H9 (cell line): ENCODE measurements at regions not wholly inside any gene's neighbourhood (a gene's known extent, or its start where the extent isn't known, plus 50 kb on each side); places are given as distances from the start of the nearest gene placed in this dataset.

Experiments
- DNase-seq: peaks from one replicate; pipeline ENCODE4 v3.0.0-alpha.2; 2017
- H2AFZ ChIP-seq: one replicate; pipeline ENCODE4 v1.6.1; 2013; ENCODE audit warnings: mild to moderate bottlenecking, low read length, control low read depth, moderate library complexity
- H2AK5ac ChIP-seq: 2 replicates; pipeline ENCODE4 v1.6.1; 2013; ENCODE audit warnings: low read length, control low read depth, mixed read lengths; ENCODE audit not compliant: insufficient read length
- H2BK120ac ChIP-seq: one replicate; pipeline ENCODE4 v1.6.1; 2013; ENCODE audit warnings: low read depth, mild to moderate bottlenecking, low read length, control low read depth, inconsistent platforms; ENCODE audit not compliant: poor library complexity, severe bottlenecking
- H2BK12ac ChIP-seq: 2 replicates; pipeline ENCODE4 v1.6.1; 2013; ENCODE audit warnings: low read length, control low read depth, mixed read lengths, low read depth; ENCODE audit not compliant: insufficient read length
- H2BK15ac ChIP-seq: 2 replicates; pipeline ENCODE4 v1.6.1; 2013; ENCODE audit warnings: low read depth, low read length, control low read depth
- H2BK20ac ChIP-seq: one replicate; pipeline ENCODE4 v1.6.1; 2013; ENCODE audit warnings: low read depth, mild to moderate bottlenecking, low read length, control low read depth, inconsistent platforms; ENCODE audit not compliant: poor library complexity, severe bottlenecking
- H2BK5ac ChIP-seq: 2 replicates; pipeline ENCODE4 v1.6.1; 2013; ENCODE audit warnings: low read length, control low read depth, mixed read lengths; ENCODE audit not compliant: insufficient read length
- H3K14ac ChIP-seq: 2 replicates; pipeline ENCODE4 v1.6.1; 2013; ENCODE audit warnings: low read length, control low read depth; ENCODE audit not compliant: insufficient read depth
- H3K18ac ChIP-seq: 2 replicates; pipeline ENCODE4 v1.6.1; 2013; ENCODE audit warnings: low read depth, mild to moderate bottlenecking, mixed read lengths, low read length, control low read depth; ENCODE audit not compliant: insufficient read length
- H3K23ac ChIP-seq: 2 replicates; pipeline ENCODE4 v1.6.1; 2013; ENCODE audit warnings: low read length, control low read depth, mixed read lengths, low read depth; ENCODE audit not compliant: insufficient read length
- H3K23me2 ChIP-seq: 2 replicates; pipeline ENCODE4 v1.6.1; 2013; ENCODE audit warnings: low read depth, mild to moderate bottlenecking, mixed read lengths, low read length, control low read depth; ENCODE audit not compliant: insufficient read length, poor library complexity, severe bottlenecking
- H3K27ac ChIP-seq: 2 replicates; pipeline ENCODE4 v1.5.1; 2013; ENCODE audit warnings: low read length, control low read depth, mixed read lengths, low read depth; ENCODE audit not compliant: insufficient read length
- H3K27me3 ChIP-seq: 2 replicates; pipeline ENCODE4 v1.6.1; 2013; ENCODE audit warnings: low read length, control low read depth, inconsistent platforms; ENCODE audit not compliant: insufficient read depth
- H3K4ac ChIP-seq: 2 replicates; pipeline ENCODE4 v1.6.1; 2013; ENCODE audit warnings: low read depth, mild to moderate bottlenecking, control low read depth, inconsistent platforms, low read length, moderate library complexity
- H3K4me1 ChIP-seq: 2 replicates; pipeline ENCODE4 v1.6.1; 2013; ENCODE audit warnings: low read length, control low read depth, inconsistent platforms; ENCODE audit not compliant: insufficient read depth
- H3K4me2 ChIP-seq: 2 replicates; pipeline ENCODE4 v1.6.1; 2013; ENCODE audit warnings: low read length, control low read depth, mixed read lengths; ENCODE audit not compliant: insufficient read length, insufficient read depth
- H3K56ac ChIP-seq: 2 replicates; pipeline ENCODE4 v1.6.1; 2013; ENCODE audit warnings: low read depth, mild to moderate bottlenecking, mixed read lengths, low read length, control low read depth; ENCODE audit not compliant: insufficient read length
- H3K79me1 ChIP-seq: 2 replicates; pipeline ENCODE4 v1.6.1; 2013; ENCODE audit warnings: low read depth, mild to moderate bottlenecking, moderate library complexity, low read length, control low read depth, inconsistent platforms; ENCODE audit not compliant: insufficient read depth, poor library complexity, severe bottlenecking
- H3K79me2 ChIP-seq: 2 replicates; pipeline ENCODE4 v1.6.1; 2013; ENCODE audit warnings: low read length, control low read depth, inconsistent platforms; ENCODE audit not compliant: insufficient read depth
- H3K9ac ChIP-seq: 2 replicates; pipeline ENCODE4 v1.6.1; 2013; ENCODE audit warnings: low read length, control low read depth, mixed read lengths; ENCODE audit not compliant: insufficient read length; ENCODE audit errors: extremely low read depth
- H3K9me3 ChIP-seq: one replicate; pipeline ENCODE4 v1.6.1; 2013; ENCODE audit warnings: low read depth, low read length, inconsistent platforms; ENCODE audit not compliant: control insufficient read depth
- H3T11ph ChIP-seq: one replicate; pipeline ENCODE4 v1.6.1; 2013; ENCODE audit warnings: mild to moderate bottlenecking, low read length, control low read depth, inconsistent platforms
- H4K20me1 ChIP-seq: one replicate; pipeline ENCODE4 v1.6.1; 2013; ENCODE audit not compliant: control insufficient read depth, insufficient read length, insufficient read depth
- H4K5ac ChIP-seq: 2 replicates; pipeline ENCODE4 v1.6.1; 2013; ENCODE audit warnings: low read depth, mild to moderate bottlenecking, mixed read lengths, low read length, control low read depth; ENCODE audit not compliant: insufficient read length
- H4K8ac ChIP-seq: replicated peaks from 2 replicates; pipeline ENCODE4 v1.6.1; 2013; ENCODE audit warnings: low read length, control low read depth, mixed read lengths, low read depth; ENCODE audit not compliant: insufficient read length
- H4K91ac ChIP-seq: 2 replicates; pipeline ENCODE4 v1.6.1; 2013; ENCODE audit warnings: low read depth, mild to moderate bottlenecking, moderate library complexity, mixed read lengths, low read length, control low read depth; ENCODE audit not compliant: insufficient read length
- H3K27ac Mint-ChIP-seq, 3 experiments: 2 replicates in 2 of 3; 3 replicates in 1 of 3; pipeline ENCODE4 v1.8.0; 2020 to 2021; ENCODE audit warnings: mixed read lengths in 3 of 3, mild to moderate bottlenecking in 1 of 3, moderate library complexity in 1 of 3
- H3K27me3 Mint-ChIP-seq: 2 replicates; pipeline ENCODE4 v1.8.0; 2021; ENCODE audit warnings: low read depth, mild to moderate bottlenecking, moderate library complexity, mixed read lengths
- H3K36me3 Mint-ChIP-seq, 3 experiments: 2 replicates in 2 of 3; 3 replicates in 1 of 3; pipeline ENCODE4 v1.8.0; 2020 to 2021; ENCODE audit warnings: low read depth in 3 of 3, mixed read lengths in 3 of 3; ENCODE audit not compliant: insufficient read depth in 1 of 3
- H3K4me1 Mint-ChIP-seq, 2 experiments: 2 replicates each; pipeline ENCODE4 v1.8.0; 2020; ENCODE audit warnings: mixed read lengths in 2 of 2
- H3K4me3 Mint-ChIP-seq, 2 experiments: 2 replicates in 1 of 2; 3 replicates in 1 of 2; pipeline ENCODE4 v1.8.0; 2020 to 2021; ENCODE audit warnings: mild to moderate bottlenecking in 2 of 2, mixed read lengths in 2 of 2, moderate library complexity in 1 of 2
- H3K9me3 Mint-ChIP-seq, 2 experiments: 2 replicates in 1 of 2; 3 replicates in 1 of 2; pipeline ENCODE4 v1.8.0; 2020; ENCODE audit warnings: mild to moderate bottlenecking in 2 of 2, mixed read lengths in 2 of 2, moderate library complexity in 1 of 2
- WGBS: extraction: QIAGEN DNeasy Blood & Tissue Kit; methylation state at CpG from one replicate; pipeline ENCODE4 v1.1.7; 2013; ENCODE audit warnings: missing lambda C conversion rate, low lambda C conversion rate, mixed read lengths; ENCODE audit not compliant: insufficient read length; ENCODE audit errors: extremely low coverage; 5-methylcytosine and 5-hydroxymethylcytosine counted together
- TF ChIP-seq, protein P1 (sequence below): fragments of 200-600 bp; sonication (generic); conservative IDR thresholded peaks from 3 replicates; pipeline ENCODE4 v1.8.0; 2021; ENCODE audit warnings: antibody characterized with exemption, mild to moderate bottlenecking

DNA sequence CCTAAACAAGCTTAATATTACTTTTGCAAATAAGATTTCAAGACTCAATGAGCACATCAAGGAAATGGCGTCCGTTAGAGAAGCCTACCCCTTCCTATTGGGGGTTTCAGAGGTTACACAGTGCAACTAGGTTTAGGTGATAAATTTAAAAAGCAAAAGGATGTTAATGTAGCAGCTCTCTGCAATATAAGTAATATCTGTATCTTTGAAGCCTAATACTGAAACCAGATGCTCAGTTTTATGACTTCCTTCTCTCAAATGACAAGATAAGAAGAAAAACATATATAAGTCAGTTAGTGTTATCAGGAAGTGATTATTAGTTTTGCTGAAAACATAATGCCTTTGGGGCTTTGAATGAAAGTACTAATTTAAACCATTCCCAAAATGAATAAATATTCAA lies 54.3 kb upstream of the MED13 start:
- Histone ChIP-seq H2BK15ac (no peak overlapping the region), H2BK20ac (no peak overlapping the region), H3K79me1 (no peaks in the 10 kb centered on the region), H4K5ac (no peak overlapping the region), H2AK5ac (no peak overlapping the region), H3K4ac (no peak overlapping the region), H3K27ac (no peak overlapping the region), H2BK12ac (no peak overlapping the region), H3K23me2 (no peaks in the 10 kb centered on the region), H3K27me3 (no peaks in the 10 kb centered on the region), H3K9me3 (no peaks in the 10 kb centered on the region), H3K9ac (no peak overlapping the region), H3T11ph (no peak overlapping the region), H3K14ac (no peak overlapping the region), H3K79me2 (no peaks in the 10 kb centered on the region), H4K8ac (no peak overlapping the region), H3K23ac (no peak overlapping the region), H2AFZ (no peak overlapping the region), H4K91ac (no peak overlapping the region), H3K18ac (no peak overlapping the region), H3K56ac (no peak overlapping the region), H3K4me2 (no peak overlapping the region), H3K4me1 (no peaks in the 10 kb centered on the region), H2BK5ac (no peak overlapping the region), H4K20me1 (no peaks in the 10 kb centered on the region), H2BK120ac (no peak overlapping the region)
- no peaks in the 10 kb centered on the region; a peak in 2 of 5 replicates for H3K9me3 Mint-ChIP-seq
- DNase-seq = no peak
- H3K36me3 Mint-ChIP-seq = no peaks in the 10 kb centered on the region
- no peak overlapping the region for H3K27ac Mint-ChIP-seq
- peaks cover 7% of the 10 kb centered on the region in 2 experiments for H3K4me1 Mint-ChIP-seq
- H3K27me3 Mint-ChIP-seq = no peaks in the 10 kb centered on the region
- TF ChIP-seq, protein P1, sequence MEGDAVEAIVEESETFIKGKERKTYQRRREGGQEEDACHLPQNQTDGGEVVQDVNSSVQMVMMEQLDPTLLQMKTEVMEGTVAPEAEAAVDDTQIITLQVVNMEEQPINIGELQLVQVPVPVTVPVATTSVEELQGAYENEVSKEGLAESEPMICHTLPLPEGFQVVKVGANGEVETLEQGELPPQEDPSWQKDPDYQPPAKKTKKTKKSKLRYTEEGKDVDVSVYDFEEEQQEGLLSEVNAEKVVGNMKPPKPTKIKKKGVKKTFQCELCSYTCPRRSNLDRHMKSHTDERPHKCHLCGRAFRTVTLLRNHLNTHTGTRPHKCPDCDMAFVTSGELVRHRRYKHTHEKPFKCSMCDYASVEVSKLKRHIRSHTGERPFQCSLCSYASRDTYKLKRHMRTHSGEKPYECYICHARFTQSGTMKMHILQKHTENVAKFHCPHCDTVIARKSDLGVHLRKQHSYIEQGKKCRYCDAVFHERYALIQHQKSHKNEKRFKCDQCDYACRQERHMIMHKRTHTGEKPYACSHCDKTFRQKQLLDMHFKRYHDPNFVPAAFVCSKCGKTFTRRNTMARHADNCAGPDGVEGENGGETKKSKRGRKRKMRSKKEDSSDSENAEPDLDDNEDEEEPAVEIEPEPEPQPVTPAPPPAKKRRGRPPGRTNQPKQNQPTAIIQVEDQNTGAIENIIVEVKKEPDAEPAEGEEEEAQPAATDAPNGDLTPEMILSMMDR = no peak
- WGBS = no CpG with 5 or more reads among the region's 2 CpGs
- H3K4me3 Mint-ChIP-seq = no peak overlapping the region
